GM12874 (cell line): ENCODE measurements at regions not wholly inside any gene's neighbourhood (a gene's known extent, or its start where the extent isn't known, plus 50 kb on each side); places are given as distances from the start of the nearest gene placed in this dataset.

Experiments used
- CTCF ChIP-seq: IDR thresholded peaks from 2 replicates; pipeline ENCODE4 v1.5.1; 2011; ENCODE audit warnings: low read depth, mild to moderate bottlenecking, control low read depth, low read length, moderate library complexity; ENCODE audit not compliant: insufficient read depth

- TF ChIP-seq CTCF: 0 out of 2 replicates have a peak, but pooled peaks have one; percentile 2
Measured at GRCh38 chr16:21487956-21488355, 111.4 kb upstream of the METTL9 start.

DNA sequence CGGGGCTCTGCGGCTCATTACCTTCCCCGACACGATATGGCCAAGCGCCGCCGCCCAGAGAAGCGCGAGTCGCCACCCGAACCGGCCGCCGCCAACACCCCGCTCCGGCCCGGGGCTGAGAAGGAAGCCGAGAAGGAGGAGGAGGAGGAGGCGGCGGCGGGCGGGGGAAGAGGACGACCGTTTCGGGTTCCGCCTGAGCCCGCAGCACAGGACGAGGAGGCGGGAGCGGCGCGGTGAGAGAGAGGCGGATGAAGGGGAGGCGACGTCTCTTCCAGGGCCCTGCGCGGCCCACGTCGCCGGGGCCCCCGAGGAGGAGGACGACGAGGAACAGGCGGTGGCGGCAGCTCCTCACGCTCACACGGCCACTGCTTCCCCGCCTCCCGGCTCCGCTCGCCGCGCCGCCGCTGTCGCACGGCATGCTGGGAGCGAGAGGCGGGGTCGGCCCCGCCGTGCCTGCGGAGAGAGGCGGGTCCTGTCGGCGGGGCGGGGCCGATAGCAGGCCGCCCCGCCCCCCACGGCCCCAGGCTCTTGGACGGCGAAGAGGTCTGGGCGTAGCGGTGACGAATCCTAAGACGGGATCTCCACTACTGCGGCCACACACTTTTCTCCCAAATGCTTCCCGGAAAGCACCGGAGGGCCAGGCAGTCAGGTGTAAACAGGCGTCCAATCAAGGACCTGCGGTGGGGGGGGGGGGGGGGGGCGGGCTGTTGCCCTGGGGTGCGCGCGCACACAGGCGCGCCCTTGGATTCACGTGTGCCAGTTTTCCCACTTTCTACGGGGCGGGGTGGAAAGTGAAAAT lies 97.3 kb upstream of the METTL9 start:
- TF ChIP-seq CTCF: no peak

DNA sequence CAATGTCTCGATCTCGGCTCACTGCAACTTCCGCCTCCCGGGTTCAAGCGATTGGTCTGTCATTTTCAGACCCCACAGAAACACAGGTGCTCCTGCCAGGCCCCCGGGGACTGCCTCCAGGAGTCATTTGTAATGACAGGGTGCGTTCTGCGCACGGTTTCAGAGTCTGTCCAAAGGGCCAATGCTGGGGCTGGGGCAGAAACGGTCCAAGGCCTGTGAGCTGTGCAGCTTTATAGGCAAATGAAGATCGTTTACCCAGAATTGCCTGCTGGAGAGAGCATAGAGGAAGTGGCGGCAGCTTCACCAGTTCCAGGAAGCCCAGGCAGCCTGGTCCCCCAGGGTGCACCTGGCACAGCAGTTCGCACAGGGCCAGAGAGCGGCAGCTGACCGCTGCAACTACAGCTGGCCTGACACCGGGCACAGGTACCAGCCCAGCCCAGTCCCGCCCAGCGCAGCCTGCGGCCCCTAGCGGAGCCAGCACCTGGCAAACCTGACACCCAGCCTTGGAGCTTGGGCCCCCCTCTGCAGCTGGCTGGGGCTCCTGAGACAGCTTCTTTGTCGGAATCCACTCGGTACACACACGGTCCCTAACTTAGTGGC lies 92.4 kb upstream of the METTL9 start:
- 0 out of 2 replicates have a peak, but pooled peaks have one; percentile 7 for TF ChIP-seq CTCF

DNA sequence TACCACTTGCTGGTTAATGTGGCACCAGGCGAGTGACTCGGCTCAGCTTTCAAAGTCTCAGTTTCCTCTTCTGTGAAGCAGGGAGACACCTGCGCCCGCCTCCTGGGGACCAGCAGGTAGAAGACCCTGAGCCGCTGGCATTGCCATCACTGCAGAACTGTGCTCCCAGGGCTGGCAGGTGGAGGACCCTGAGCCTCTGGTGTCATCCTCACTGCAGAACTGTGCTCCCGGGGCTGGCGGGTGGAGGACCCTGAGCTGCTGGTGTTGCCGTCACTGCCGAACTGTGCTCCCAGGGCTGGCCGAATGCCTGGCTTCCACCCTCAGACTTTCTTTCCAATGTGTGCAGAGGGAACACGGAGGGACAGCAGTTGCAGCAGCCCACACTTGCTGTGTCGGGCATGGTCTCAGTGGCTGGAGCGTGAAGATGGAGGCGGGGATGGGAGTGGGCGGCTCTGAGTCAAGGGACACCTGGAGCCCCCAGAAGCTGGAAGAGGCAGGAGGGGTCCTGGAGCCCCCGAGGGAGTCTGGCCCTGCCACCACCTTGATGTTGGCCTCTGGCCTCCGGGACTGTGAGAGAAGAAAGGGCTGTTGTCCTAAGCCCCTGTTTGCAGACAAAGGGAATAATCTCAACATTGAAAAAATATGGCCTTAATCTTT lies 75.8 kb upstream of the METTL9 start:
- no peak for TF ChIP-seq CTCF

DNA sequence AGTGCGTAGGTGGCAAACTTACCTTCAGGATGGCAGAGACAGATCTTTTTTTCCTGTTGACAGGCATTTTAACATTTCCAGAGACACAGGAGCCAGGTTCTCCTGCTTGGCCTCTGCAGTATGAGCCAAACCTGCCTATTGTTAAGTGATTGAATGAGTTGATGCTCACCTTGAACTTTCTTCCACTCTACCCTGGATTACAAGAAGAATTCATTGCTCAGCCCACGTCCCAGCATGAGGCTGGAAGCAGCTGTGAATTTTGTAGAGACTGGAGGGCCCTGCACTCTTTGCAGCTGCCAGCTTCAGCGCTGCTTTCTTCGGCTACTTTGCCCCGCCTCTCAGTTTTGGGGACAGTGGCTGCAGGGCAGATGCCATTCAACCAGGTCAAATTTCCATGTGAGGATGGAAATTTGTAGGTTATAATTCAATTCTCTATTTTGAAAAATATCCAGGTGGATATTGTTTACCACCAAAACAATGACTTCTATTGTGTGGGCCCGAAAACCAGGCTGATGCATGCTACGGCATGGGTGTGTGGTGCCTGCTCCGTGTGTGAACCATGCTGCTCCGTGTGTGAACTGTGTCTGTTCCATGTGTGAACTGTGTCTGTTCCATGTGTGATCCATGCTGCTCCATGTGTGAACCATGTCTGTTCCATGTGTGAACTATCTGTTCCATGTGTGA lies 75.2 kb upstream of the METTL9 start:
- TF ChIP-seq CTCF: no peak

DNA sequence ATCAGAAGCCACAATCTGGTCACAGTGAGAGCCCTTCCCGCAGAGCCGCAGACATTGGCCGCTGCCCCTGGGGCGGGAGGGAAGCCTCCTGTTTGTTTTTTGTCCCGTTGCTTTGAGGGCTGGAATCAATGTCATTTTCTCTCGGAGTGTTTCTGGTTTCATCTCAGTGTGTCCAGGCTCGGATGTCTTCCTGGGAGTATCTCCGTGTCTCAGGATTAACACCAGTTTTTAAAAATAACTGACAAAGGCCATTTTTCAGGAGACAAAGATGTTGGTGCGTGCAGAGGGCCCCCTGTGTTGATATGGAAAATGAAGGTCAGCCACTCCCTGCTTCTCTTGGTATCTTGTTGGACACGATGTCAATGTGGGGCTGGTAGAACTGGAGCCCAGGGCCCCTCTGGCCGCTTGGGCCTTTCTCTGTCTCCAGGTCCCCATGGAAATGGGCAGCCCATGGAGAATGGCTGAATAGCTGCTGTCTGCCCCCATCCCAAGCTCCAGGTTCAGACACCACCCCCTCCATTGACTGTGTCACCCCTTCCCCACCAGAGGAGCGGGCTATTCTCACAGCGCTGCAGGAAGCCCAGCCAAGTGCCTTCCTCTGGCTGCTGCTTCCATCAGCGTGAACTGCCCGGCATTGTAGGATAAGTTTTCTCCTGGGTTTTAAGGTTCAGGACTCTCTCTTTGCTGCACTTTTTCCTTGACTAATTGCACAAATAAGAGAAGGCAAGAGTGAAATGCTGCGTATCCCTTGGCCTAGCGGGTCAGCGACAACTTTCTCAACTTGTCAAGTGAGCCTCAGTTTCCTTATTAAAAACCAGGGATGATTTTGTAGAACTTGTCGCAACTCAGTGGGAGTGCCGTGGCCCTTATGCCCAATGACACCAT lies 72.2 kb upstream of the METTL9 start:
- no peak for TF ChIP-seq CTCF
